Activated B cell treated with CpG ODN at 0.5 μM for 24 hours (primary cell): ENCODE measurements at regions not wholly inside any gene's neighbourhood (a gene's known extent, or its start where the extent isn't known, plus 50 kb on each side); places are given as distances from the start of the nearest gene placed in this dataset.

Experiments used
- ATAC-seq: fragments of 200-7000 bp; cut with Tn5 transposase; one replicate; pipeline ENCODE4 v1.10.0; 2021; ENCODE audit warnings: low read depth, mild to moderate bottlenecking, moderate library complexity
- CTCF ChIA-PET: fragments of 350-600 bp; sonication (Branson Sonifier 250); formaldehyde crosslinking; loops from one replicate; lab custom pipeline; 2021; ENCODE audit warnings: antibody characterized with exemption; lab: Charles Lee
- POLR2A ChIA-PET: fragments of 350-600 bp; sonication (Branson Sonifier 250); formaldehyde crosslinking; loops from one replicate; lab custom pipeline; 2021; ENCODE audit warnings: antibody characterized with exemption; lab: Charles Lee
- DNase-seq: peaks from one replicate; pipeline ENCODE4 v3.0.0; 2022
- H3K27ac Mint-ChIP-seq: one replicate; pipeline ENCODE4 v1.8.0; 2020; ENCODE audit warnings: mixed read lengths
- H3K27me3 Mint-ChIP-seq: one replicate; pipeline ENCODE4 v1.8.0; 2021; ENCODE audit warnings: mixed read lengths
- H3K36me3 Mint-ChIP-seq: one replicate; pipeline ENCODE4 v1.8.0; 2021; ENCODE audit warnings: low read depth, mixed read lengths
- H3K4me1 Mint-ChIP-seq: one replicate; pipeline ENCODE4 v1.8.0; 2021; ENCODE audit warnings: mixed read lengths
- H3K4me3 Mint-ChIP-seq: one replicate; pipeline ENCODE4 v1.8.0; 2020; ENCODE audit warnings: mild to moderate bottlenecking, mixed read lengths
- H3K9me3 Mint-ChIP-seq: one replicate; pipeline ENCODE4 v1.8.0; 2020; ENCODE audit warnings: mixed read lengths
- intact Hi-C: fragments of 100-400 bp; cut with micrococcal nuclease; formaldehyde crosslinking; loops from one replicate; pipeline ENCODE4 v1.15.1; 2024
- TF ChIP-seq, protein P1 (sequence below): fragments of 200-600 bp; IDR thresholded peaks from one replicate; pipeline ENCODE4 v1.8.0; 2022; ENCODE audit warnings: antibody characterized with exemption, mild to moderate bottlenecking

DNA sequence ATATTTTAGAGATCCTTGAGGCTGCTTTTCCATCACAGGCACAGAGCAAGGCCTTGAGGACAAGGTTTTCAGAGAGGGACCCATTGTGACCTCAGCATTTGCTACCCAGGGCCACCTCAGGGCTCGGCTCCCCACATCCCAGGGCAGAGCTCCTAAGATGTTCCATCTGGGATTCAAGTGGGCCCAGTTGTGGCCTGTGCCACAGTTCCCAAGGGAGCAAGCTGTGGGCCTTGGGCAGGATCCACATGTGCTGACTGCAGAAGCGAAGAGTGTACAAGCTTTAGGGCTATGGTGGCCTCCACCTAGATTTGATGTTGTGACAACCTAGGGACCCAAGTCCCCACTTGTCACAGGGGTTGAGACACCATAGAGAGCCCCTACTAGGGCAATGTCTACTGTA lies 608.1 kb downstream of the HACE1 start:
- intact Hi-C loops, result no loop called here
- peaks cover 2% of the 10 kb centered on the region for H3K9me3 Mint-ChIP-seq
- POLR2A ChIA-PET, result no interaction called here
- H3K27ac Mint-ChIP-seq, result no peak overlapping the region
- ATAC-seq (no peak), DNase-seq (no peak)
- CTCF ChIA-PET, result no interaction called here
- H3K4me1 Mint-ChIP-seq, result no peaks in the 10 kb centered on the region
- no peak overlapping the region for H3K4me3 Mint-ChIP-seq
- TF ChIP-seq, protein P1, sequence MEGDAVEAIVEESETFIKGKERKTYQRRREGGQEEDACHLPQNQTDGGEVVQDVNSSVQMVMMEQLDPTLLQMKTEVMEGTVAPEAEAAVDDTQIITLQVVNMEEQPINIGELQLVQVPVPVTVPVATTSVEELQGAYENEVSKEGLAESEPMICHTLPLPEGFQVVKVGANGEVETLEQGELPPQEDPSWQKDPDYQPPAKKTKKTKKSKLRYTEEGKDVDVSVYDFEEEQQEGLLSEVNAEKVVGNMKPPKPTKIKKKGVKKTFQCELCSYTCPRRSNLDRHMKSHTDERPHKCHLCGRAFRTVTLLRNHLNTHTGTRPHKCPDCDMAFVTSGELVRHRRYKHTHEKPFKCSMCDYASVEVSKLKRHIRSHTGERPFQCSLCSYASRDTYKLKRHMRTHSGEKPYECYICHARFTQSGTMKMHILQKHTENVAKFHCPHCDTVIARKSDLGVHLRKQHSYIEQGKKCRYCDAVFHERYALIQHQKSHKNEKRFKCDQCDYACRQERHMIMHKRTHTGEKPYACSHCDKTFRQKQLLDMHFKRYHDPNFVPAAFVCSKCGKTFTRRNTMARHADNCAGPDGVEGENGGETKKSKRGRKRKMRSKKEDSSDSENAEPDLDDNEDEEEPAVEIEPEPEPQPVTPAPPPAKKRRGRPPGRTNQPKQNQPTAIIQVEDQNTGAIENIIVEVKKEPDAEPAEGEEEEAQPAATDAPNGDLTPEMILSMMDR, result no peak
- H3K27me3 Mint-ChIP-seq, result no peaks in the 10 kb centered on the region
- no peaks in the 10 kb centered on the region for H3K36me3 Mint-ChIP-seq

DNA sequence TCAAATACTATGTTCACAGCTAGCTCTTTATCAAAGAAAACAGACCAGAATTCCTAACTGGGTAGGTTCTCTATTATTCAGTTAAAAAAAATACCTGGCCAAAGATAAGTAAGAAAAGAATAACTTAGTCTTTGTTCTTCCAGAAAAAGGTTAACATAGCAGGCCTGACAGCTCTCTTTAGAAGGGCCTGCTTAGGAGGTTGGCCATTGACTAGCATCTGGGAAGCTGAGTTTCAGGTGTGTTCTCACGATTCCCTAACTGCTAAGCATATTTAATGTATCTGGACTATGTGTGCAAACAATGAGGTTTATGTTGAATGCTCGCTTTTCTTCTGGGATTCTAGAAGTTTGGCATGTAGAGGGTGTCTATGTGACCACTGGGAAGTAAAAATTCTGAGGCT lies 618.9 kb downstream of the HACE1 start:
- no peak for DNase-seq
- ChIA-PET CTCF (no interaction called here), POLR2A (no interaction called here)
- TF ChIP-seq, protein P1, result no peak
- Mint-ChIP-seq H3K4me3 (no peak overlapping the region), H3K9me3 (peaks cover 13% of the 10 kb centered on the region), H3K4me1 (no peaks in the 10 kb centered on the region), H3K36me3 (no peaks in the 10 kb centered on the region), H3K27me3 (no peaks in the 10 kb centered on the region), H3K27ac (no peak overlapping the region)
- intact Hi-C loops, result no loop called here
- ATAC-seq, result no peak

DNA sequence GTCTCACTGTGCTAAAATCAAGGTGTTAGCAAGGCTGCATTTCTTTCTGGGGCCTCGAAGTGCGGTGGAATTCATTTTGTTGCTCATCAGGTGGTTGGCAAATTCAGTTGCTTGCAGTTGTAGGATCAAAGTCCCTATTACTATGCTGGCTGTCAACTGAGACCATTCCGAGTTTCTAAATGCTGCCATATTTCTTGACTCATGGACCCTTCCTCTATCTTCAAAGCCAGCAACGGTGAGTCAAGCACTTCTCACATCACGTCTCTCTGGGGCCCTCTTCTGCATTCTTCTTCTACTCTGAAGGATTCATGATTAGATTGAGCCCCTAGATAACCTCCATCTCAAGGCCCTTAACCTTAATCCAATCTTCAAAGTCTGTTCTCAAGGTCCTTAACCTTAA lies 619.7 kb downstream of the HACE1 start:
- no peak overlapping the region for H3K27ac Mint-ChIP-seq
- no peak for ATAC-seq
- ChIA-PET CTCF (no interaction called here), POLR2A (no interaction called here)
- TF ChIP-seq, protein P1, result no peak
- no peaks in the 10 kb centered on the region for H3K36me3 Mint-ChIP-seq
- H3K4me3 Mint-ChIP-seq, result no peak overlapping the region
- intact Hi-C loops, result no loop called here
- H3K9me3 Mint-ChIP-seq, result peaks cover 8% of the 10 kb centered on the region
- no peaks in the 10 kb centered on the region for H3K4me1 Mint-ChIP-seq
- DNase-seq, result no peak
- no peaks in the 10 kb centered on the region for H3K27me3 Mint-ChIP-seq

DNA sequence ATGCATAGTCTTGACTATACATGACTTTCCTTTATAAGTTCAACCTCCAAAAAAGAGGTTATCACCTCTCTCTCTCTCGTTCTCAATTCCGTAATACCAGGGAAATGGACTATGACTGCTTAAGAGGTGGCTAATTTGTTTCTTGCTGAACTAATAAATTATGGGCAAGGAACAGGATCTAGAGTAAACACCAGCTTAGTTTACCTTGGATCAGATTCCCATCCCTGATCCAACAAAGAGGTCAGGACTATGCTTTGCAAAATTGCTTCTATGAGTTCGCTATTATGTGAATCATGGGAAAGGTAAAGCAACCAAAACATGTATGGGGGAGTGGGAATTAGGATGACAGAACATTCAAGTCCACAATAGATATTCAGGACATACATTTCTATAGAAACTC lies 630.7 kb downstream of the HACE1 start:
- no peaks in the 10 kb centered on the region for H3K4me1 Mint-ChIP-seq
- no peaks in the 10 kb centered on the region for H3K9me3 Mint-ChIP-seq
- ATAC-seq (no peak), DNase-seq (no peak)
- TF ChIP-seq, protein P1, result no peak
- no peak overlapping the region for H3K27ac Mint-ChIP-seq
- ChIA-PET CTCF (no interaction called here), POLR2A (no interaction called here)
- H3K36me3 Mint-ChIP-seq, result no peaks in the 10 kb centered on the region
- no peaks in the 10 kb centered on the region for H3K27me3 Mint-ChIP-seq
- no peak overlapping the region for H3K4me3 Mint-ChIP-seq
- intact Hi-C loops, result no loop called here

DNA sequence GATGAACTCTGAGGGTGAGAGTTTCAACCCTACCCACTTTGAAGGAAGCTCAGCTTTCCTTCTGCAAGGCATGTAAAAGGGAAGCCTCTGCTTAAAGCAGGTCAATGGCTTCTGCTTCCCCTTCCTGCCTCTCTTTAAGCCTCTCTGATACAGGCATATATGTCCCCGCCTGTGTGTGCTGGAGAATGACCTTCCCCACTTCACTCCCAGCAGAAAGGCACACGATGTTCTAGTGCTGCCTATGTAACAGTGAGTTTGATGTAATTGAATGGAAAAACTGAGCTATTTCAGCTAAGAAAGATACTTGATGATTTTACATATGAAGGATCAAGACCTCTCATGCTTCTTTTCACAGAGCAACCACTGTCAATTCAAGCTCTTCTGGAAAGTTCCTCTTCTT lies 632.2 kb downstream of the HACE1 start:
- TF ChIP-seq, protein P1, result no peak
- DNase-seq (no peak), ATAC-seq (no peak)
- CTCF ChIA-PET, result no interaction called here
- no peaks in the 10 kb centered on the region for H3K27me3 Mint-ChIP-seq
- H3K27ac Mint-ChIP-seq, result no peak overlapping the region
- H3K9me3 Mint-ChIP-seq, result no peaks in the 10 kb centered on the region
- H3K4me1 Mint-ChIP-seq, result no peaks in the 10 kb centered on the region
- intact Hi-C loops, result no loop called here
- no peak overlapping the region for H3K4me3 Mint-ChIP-seq
- POLR2A ChIA-PET, result no interaction called here
- H3K36me3 Mint-ChIP-seq, result no peaks in the 10 kb centered on the region
